Muscle of leg (tissue), 3 donors: ENCODE measurements at regions not wholly inside any gene's neighbourhood (a gene's known extent, or its start where the extent isn't known, plus 50 kb on each side); places are given as distances from the start of the nearest gene placed in this dataset.
"Not testable (repeated sequence)": the region's sequence is repeated elsewhere in the genome, so short reads cannot be mapped to it uniquely, and the experiment has no call there.

ENCODE experiments used
- DNase-seq: peaks from one replicate; pipeline ENCODE4 v3.0.0; 2013
- H3K27ac ChIP-seq: one replicate; pipeline ENCODE4 v1.5.1; 2013; ENCODE audit warnings: mild to moderate bottlenecking, low read length, control low read depth
- H3K27me3 ChIP-seq: one replicate; pipeline ENCODE4 v1.6.1; 2013; ENCODE audit warnings: low read length; ENCODE audit not compliant: control insufficient read depth, insufficient read depth
- H3K36me3 ChIP-seq: one replicate; pipeline ENCODE4 v1.6.1; 2013; ENCODE audit warnings: low read length; ENCODE audit not compliant: control insufficient read depth, insufficient read depth
- H3K4me1 ChIP-seq: one replicate; pipeline ENCODE4 v1.6.1; 2013; ENCODE audit warnings: low read length; ENCODE audit not compliant: control insufficient read depth, insufficient read depth
- H3K4me3 ChIP-seq: one replicate; pipeline ENCODE4 v1.5.1; 2013; ENCODE audit warnings: low read length, control low read depth
- H3K9me3 ChIP-seq: replicated peaks from 2 replicates; pipeline ENCODE4 v1.6.1; 2013; ENCODE audit warnings: low read depth, low read length; ENCODE audit not compliant: control insufficient read depth
- WGBS: methylation state at CpG from one replicate; pipeline ENCODE4 v1.1.5; 2013; ENCODE audit warnings: missing lambda C conversion rate; ENCODE audit not compliant: insufficient coverage; 5-methylcytosine and 5-hydroxymethylcytosine counted together

GRCh38 chr1:81192647-81193642 is 607.8 kb upstream of the ADGRL2 start:
- H3K4me1 ChIP-seq, result no peaks in the 10 kb centered on the region
- DNase-seq, result no peak
- no peak overlapping the region for H3K27ac ChIP-seq
- no peaks in the 10 kb centered on the region for H3K36me3 ChIP-seq
- H3K9me3 ChIP-seq, result no peaks in the 10 kb centered on the region
- WGBS, result 75% methylated on average over 2 of the region's 7 CpGs
- H3K27me3 ChIP-seq, result no peaks in the 10 kb centered on the region
- no peak overlapping the region for H3K4me3 ChIP-seq

GRCh38 chr1:81190003-81190402 is 610.7 kb upstream of the ADGRL2 start:
- no peak for DNase-seq
- Histone ChIP-seq H3K27ac (no peak overlapping the region), H3K4me3 (no peak overlapping the region), H3K9me3 (no peaks in the 10 kb centered on the region), H3K36me3 (no peaks in the 10 kb centered on the region), H3K4me1 (no peaks in the 10 kb centered on the region), H3K27me3 (no peaks in the 10 kb centered on the region)
- WGBS, result no CpG with 5 or more reads among the region's 3 CpGs

- Histone ChIP-seq H3K4me1 (no peaks in the 10 kb centered on the region), H3K27ac (no peak overlapping the region), H3K4me3 (no peak overlapping the region), H3K27me3 (no peaks in the 10 kb centered on the region), H3K9me3 (no peaks in the 10 kb centered on the region), H3K36me3 (no peaks in the 10 kb centered on the region)
- WGBS, result no CpG with 5 or more reads among the region's 1 CpG
- no peak for DNase-seq
Measured at GRCh38 chr1:81187635-81188034, 613.1 kb upstream of the ADGRL2 start.

- no peaks in the 10 kb centered on the region for H3K9me3 ChIP-seq
- no peak overlapping the region for H3K4me3 ChIP-seq
- no peak overlapping the region for H3K27ac ChIP-seq
- DNase-seq, result peak; percentile 84
- H3K27me3 ChIP-seq, result no peaks in the 10 kb centered on the region
- WGBS, result no CpG with 5 or more reads among the region's 2 CpGs
- H3K4me1 ChIP-seq, result no peaks in the 10 kb centered on the region
- H3K36me3 ChIP-seq, result no peaks in the 10 kb centered on the region
Measured at GRCh38 chr1:81186261-81186660, 614.5 kb upstream of the ADGRL2 start.

- Histone ChIP-seq H3K27ac (no peak overlapping the region), H3K27me3 (no peaks in the 10 kb centered on the region), H3K36me3 (no peaks in the 10 kb centered on the region), H3K4me1 (no peaks in the 10 kb centered on the region), H3K9me3 (no peaks in the 10 kb centered on the region), H3K4me3 (no peak overlapping the region)
- DNase-seq, result no peak
- WGBS, result no CpG with 5 or more reads among the region's 1 CpG
Measured at GRCh38 chr1:81183553-81183952, 617.2 kb upstream of the ADGRL2 start.

GRCh38 chr1:81183051-81183450 is 617.7 kb upstream of the ADGRL2 start:
- peak; percentile 84 for DNase-seq
- H3K27me3 ChIP-seq, result no peaks in the 10 kb centered on the region
- WGBS, result 20% methylated on average over 3 of the region's 6 CpGs
- H3K4me3 ChIP-seq, result no peak overlapping the region
- no peak overlapping the region for H3K27ac ChIP-seq
- no peaks in the 10 kb centered on the region for H3K9me3 ChIP-seq
- no peaks in the 10 kb centered on the region for H3K4me1 ChIP-seq
- no peaks in the 10 kb centered on the region for H3K36me3 ChIP-seq

DNA sequence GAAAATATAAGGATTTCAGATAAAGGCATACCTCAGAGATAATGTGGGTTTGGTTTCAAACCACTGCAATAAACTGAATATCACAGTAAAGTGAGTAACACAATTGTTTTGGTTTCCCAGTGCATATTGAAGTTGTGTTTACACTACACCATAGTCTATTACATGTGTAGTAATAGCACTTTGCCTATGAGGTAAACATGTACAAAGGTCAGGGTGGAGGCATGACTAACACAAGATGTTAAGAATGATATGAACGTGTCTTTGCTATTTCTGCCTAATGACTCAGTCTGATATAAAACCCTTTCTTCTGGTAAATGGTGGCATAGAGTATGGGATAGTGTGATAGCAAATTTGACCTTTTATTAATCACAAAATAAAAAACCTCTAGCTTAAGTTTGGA is 621.5 kb upstream of the ADGRL2 start:
- DNase-seq, result no peak
- H3K36me3 ChIP-seq, result no peaks in the 10 kb centered on the region
- no peak overlapping the region for H3K4me3 ChIP-seq
- no CpG with 5 or more reads among the region's 1 CpG for WGBS
- H3K27ac ChIP-seq, result no peak overlapping the region
- H3K27me3 ChIP-seq, result no peaks in the 10 kb centered on the region
- H3K9me3 ChIP-seq, result peaks cover 2% of the 10 kb centered on the region
- H3K4me1 ChIP-seq, result no peaks in the 10 kb centered on the region

DNA sequence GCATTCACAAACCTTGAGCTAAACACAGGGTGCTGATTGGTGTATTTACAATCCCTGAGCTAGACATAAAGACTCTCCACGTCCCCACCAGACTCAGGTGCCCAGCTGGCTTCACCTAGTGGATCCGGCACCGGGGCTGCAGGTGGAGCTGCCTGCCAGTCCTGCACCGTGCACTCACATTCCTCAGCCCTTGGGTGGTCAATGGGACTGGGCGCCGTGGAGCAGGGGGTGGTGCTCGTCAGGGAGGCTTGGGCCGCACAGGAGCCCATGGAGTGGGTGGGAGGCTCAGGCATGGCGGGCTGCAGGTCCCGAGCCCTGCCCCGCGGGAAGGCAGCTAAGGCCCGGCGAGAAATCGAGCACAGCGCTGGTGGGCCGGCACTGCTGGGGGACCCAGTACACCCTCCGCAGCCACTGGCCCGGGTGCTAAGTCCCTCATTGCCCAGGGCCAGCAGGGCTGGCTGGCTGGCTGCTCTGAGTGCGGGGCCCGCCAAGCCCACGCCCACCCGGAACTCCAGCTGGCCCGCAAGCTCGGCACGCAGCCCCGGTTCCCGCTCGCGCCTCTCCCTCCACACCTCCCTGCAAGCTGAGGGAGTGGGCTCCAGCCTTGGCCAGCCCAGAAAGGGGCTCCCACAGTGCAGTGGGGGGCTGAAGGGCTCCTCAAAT is 622.2 kb upstream of the ADGRL2 start:
- not testable (repeated sequence) for H3K27ac ChIP-seq, H3K36me3 ChIP-seq, H3K9me3 ChIP-seq, H3K27me3 ChIP-seq, H3K4me1 ChIP-seq, DNase-seq, H3K4me3 ChIP-seq
- WGBS, result 85% methylated on average over 5 of the region's 30 CpGs

DNA sequence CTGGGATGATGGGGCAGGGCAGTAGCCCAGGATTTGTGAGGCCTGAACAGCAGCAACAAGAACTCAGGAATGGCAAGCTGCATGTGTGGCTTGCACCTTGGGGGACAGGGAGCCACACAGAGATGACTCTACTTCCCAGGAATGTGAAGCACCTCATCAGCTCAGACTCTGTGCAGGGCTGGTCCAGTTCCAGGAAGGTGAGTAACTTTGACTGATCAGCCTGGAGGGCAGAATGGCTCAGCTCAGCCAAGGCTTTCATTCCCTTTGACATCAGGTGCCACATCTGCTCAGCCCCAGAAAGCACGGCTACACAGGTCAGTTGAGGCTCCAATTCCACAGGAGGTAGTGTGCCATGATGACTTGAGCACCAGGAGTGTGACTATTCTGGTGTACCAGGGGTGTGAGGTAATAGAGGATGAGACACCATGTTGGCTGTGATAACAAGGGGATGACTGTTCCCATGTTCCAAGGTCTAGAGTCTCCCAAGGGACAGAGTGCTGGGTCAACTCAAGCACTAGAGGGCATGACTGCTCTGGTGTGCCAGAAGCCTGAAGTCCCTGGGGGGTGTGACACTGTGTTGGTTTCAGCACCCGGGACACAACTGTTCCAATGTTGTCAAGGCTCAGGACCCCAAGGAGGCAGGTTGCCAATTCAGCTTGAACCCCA is 625.8 kb upstream of the ADGRL2 start:
- H3K4me1 ChIP-seq, result no peaks in the 10 kb centered on the region
- no peak overlapping the region for H3K27ac ChIP-seq
- H3K4me3 ChIP-seq, result no peak overlapping the region
- H3K27me3 ChIP-seq, result no peaks in the 10 kb centered on the region
- DNase-seq, result no peak
- 100% methylated on average over 2 of the region's 2 CpGs for WGBS
- no peaks in the 10 kb centered on the region for H3K36me3 ChIP-seq
- peaks cover 9% of the 10 kb centered on the region for H3K9me3 ChIP-seq

DNA sequence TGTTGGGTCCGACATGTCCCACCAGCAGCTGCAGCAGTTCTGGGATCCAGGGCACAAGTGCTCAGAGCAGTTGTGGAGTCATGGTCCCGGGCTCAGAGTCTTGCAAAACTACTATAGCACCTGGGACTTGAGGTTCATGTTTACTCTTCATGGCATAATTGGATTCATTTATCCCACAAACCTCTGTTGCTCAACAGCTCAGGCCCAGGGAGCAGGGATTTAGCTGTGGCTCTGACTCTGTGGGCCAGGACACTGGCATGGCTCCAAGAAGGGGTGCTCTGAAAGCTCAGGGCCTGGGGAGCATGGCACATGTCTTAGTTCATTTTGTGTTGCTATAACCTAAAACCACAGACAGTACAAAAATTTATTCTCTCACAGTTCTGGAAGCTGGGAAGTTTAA is 626.7 kb upstream of the ADGRL2 start:
- DNase-seq, result no peak
- 94% methylated on average over 2 of the region's 2 CpGs for WGBS

More for the DNA sequence above, 626.7 kb upstream of the ADGRL2 start:
- no peak overlapping the region for H3K27ac ChIP-seq
- H3K27me3 ChIP-seq, result no peaks in the 10 kb centered on the region
- H3K4me1 ChIP-seq, result no peaks in the 10 kb centered on the region
- H3K36me3 ChIP-seq, result no peaks in the 10 kb centered on the region
- H3K4me3 ChIP-seq, result no peak overlapping the region
- H3K9me3 ChIP-seq, result peaks cover 9% of the 10 kb centered on the region
